ENCODE measurements at regions not wholly inside any gene's neighbourhood (a gene's known extent, or its start where the extent isn't known, plus 50 kb on each side); places are given as distances from the start of the nearest gene placed in this dataset.

DNA sequence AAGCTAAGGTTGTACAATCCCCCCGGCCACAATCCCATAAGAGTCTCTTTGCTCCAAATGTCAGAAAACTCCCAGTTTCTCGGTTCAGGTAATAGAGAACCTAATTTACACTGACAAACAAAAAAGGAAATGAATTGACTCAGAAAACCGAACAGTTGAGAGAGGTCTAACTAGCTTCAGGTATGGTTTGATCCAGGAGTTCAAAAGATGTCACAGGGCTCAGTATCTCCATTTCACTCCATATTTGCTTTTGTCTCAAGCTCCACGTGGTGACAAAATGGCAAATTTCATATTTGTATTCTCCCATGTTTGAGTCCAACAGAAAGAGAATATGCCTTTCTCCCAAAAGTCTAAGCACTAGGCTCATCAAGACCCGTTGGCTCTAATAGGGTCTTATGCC lies 117.4 kb downstream of the AXIN2 start:
- DNase-seq (ENCODE audit: low read depth), result no peak

DNA sequence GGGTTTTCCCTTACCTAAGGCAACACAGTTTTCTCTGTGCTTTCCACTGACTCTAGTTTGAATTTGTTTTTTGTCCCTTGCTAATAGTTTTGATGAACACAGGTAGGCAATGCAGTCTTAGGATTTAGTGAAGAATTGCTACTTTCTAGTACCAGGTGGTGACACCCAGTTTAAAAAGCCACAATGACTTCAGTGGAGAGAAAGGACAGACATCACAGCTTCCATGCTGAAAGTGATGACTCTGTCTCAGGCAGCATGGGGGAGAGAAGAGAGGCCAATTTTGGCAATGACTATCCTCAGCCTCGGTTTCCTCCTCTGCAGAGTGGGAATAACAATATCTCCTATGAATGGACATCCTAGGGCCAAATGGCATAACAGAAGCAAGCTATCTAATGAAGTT lies 118.8 kb downstream of the AXIN2 start:
- DNase-seq (ENCODE audit: low read depth), result no peak

DNA sequence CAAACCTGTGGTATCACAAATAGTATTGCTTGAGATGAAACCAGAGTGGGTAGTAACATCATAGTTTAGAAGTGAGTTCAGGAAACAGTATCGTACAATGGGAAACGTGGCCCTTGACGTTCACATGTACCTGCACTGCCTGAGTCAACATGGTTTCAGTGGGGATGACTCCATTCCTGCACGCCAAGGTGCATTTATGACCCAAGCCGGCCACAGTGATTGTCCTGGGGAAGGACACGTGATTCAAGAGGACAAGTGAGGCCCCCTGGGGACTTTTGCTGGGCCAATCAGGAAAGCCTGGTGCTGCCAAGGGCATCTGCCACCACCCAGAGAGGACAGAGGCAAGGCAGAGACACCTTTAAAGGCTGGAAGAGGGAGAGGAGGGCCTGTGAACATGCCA lies 119.2 kb downstream of the AXIN2 start:
- DNase-seq (ENCODE audit: low read depth), result no peak

DNA sequence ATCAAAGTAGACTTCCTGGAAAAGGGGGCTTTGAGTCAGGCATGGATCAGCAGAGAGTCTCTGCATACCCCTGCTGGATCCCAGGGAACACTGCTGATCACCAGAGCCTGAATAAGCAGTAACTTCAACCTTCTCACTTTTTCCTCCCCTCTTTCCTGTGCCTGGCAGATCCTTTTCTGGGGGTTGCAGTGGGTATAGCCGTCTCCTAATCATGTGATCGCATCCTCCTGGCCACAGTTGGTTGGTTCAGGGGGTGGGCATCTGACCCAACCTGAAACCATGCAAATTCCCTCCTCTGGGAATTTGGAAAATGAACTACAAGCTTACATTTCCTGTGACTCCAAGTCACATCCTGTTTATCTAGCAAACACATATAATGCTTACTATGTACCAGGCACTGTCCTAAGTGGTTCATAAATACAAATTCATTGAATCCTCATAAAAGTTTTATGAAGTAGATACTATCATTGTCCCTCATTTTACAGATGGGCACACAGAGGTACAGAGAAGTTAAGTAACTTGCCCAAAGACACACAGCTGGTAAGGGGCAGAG lies 120.3 kb downstream of the AXIN2 start:
- DNase-seq (ENCODE audit: low read depth), result no peak

DNA sequence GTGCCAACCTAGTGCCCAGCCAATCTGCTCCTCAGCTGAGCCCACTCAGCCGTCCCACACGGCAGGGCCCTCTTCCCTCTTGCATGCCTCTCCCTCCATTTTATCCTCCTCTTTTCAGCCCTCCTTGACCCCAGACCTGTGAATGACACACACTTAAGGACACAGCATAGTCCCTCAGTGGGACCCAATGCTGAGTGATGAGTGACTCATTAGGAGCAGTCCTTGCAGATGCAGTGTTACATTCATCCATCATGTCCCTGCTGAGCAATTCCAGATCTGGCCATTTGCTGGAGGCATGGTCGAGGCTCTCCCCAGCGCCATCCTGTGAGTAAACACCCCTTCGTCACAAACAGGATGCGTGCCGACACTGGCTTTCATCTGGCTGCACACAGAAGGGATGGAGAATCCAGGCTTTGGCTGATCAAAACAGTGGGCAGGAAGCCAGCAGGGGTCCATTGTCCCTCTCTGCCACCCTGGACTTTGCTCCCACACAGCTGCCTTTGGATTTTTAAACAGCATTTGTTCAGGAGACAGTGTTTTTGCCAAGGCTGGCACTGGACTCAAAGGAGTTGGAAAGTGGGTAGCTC lies 122.6 kb downstream of the AXIN2 start:
- peak; percentile 66 for DNase-seq (ENCODE audit: low read depth)

DNA sequence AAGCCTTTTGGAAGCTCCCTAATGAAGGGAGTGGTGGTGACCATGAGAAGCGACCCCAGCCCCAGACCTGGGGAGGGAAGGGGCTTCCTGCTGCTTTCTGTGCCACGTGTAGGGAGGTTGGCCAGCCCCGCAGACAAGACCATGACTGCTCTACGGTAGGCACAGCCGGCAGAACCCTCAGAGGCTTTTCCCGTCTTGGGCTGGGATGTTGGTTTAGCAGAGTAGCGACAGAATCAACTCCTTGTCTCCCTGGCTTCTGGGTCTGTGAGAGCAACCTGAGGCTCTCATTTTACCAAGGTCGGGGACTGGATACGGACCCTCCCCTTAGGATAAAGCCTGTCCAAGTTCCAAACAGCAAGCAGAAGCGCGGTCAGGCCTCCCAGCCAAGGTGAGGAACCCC lies 123.3 kb downstream of the AXIN2 start:
- no peak for DNase-seq (ENCODE audit: low read depth)

DNA sequence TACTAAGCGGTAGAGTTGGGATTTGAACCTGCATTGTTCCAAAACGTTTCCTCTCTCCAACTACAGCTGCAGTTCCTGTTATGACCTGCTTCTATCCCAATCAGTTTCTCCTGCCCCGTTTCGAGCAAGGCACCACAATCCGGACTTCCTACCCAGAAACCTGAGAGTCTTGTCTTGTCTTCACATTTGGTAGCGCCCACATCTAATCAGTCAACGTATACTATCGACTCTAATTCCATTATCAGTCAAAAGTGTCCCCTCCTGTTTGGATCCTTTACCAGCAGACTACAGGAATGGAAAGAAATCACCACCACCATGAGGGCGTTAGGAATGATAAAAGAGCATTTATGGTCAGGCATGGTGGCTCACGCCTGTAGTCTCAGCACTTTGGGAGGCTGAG lies 124.6 kb downstream of the AXIN2 start:
- DNase-seq (ENCODE audit: low read depth), result no peak

DNA sequence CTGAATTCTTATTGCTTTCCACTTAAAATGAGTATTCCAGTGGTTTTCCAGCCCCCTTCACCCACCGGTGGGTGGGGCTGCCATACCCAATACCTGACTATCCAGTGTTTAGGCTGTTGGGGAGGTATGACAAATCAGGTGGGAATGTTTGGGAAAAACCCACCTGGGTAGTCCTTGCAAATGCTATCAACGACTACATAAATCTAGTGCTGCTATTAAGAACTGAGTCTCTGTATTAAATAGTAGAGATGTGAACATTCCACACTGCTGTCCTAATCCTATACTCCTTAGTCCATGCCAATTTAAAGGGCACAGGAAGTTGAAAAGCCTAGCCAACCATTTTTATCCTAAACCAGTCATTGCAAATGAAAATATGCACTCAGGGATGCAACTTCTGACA lies 126.6 kb downstream of the AXIN2 start:
- DNase-seq (ENCODE audit: low read depth), result peak; percentile 58

DNA sequence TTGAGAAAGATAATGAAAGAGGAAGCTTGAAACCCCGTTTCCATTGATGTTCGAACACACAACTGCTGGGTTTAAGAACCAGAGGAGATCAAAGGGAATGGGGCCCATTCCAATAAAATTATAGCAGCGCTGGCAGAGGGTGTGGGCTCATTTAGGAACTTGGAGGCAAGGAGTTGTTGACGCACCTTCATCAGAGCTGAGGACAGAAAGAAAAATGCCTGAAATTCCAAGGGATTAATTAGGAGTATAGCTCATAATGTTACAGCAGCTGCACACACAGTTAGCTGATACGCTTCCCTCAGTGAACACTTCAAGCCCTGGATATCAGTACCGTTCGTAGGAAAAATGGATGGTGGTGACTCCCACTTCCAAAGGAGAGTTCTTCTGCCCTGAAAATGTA lies 127.2 kb downstream of the AXIN2 start:
- DNase-seq (ENCODE audit: low read depth), result peak; percentile 96

DNA sequence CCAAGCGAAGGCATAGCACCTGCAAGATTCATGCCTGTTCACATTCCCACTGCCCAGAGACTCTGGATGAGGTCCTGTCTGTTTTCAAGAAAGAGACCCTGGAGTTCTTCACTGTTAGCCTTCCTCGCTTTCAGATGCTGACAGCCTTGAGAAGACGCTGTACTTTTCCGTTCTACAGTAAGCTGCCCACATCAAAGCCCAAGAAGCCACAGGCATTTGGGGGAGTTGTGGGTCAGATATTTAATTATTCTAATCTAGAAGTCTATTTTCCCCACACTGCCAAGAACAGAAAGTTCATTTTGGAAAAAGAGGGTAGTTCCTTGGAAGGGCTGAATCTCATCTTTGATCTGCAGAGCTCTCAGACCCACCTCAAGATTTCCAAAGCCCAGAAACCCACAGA lies 127.9 kb downstream of the AXIN2 start:
- DNase-seq (ENCODE audit: low read depth), result peak; percentile 100

DNA sequence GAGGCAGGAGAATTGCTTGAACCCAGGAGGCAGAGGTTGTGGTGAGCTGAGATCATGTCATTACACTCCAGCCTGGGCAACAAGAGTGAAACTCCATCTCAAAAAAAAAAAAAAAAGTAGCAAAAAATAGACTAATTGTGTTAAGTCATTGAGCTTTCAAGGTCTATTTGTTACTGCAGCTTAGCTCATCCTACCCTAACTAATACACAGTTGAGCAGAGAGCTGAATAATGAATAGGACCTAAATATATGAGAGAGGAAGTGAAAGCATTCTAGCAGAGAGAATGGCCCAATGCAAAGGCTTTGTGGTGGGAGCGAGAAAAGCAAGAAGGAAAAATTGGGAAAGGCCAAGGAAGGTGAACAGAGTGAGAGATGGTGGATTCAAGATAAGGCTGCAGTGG lies 128.3 kb downstream of the AXIN2 start:
- DNase-seq (ENCODE audit: low read depth), result no peak

DNA sequence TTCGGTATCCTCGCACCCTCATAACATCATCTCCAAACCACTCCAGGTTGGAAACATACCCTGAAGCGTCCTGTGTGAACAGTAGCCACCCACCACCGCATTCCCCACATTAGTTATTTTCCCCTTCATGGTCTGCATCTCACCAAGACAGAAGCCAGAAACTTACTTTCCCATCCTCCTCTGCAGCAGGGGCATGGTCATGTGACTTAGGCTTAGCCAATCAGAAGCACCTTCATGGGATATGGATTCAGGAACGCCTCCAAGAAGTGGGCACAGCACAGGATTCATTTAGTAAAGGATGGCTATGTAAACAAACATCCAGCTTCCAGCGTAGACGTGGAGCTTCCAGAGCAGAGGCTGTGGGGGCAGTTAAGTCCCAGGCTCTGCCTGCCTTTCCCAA lies 130.3 kb downstream of the AXIN2 start:
- DNase-seq (ENCODE audit: low read depth), result no peak

DNA sequence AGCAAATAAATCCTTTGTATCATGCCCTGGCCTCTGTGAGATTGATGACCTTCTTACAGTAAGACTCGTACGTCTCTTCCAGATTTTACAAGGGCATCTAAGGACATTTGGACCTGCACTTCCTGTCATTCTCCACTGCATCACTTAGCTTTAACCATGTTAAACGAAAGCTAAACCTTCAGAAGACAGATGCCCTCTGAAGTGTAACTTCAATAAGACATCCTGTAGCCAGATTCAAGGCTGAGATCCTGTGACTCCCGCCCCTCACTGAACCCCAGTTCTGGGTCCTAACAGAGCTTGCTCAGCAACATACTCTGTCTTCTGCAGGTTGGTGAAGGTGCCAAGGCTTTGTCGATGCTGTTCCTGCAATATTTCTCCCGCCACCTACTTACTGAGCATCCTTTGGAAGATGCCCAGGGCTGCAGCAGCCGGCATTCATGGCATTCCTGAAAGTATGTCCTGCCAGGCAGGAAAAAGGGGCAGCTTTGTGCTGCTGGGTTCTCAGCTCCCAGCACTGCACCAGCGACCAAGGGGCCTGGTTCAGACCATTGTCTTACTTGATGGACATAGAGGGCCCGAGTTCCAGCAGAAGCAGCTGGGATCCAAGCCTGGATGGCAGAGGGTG lies 131.1 kb downstream of the AXIN2 start:
- no peak for DNase-seq (ENCODE audit: low read depth)

DNA sequence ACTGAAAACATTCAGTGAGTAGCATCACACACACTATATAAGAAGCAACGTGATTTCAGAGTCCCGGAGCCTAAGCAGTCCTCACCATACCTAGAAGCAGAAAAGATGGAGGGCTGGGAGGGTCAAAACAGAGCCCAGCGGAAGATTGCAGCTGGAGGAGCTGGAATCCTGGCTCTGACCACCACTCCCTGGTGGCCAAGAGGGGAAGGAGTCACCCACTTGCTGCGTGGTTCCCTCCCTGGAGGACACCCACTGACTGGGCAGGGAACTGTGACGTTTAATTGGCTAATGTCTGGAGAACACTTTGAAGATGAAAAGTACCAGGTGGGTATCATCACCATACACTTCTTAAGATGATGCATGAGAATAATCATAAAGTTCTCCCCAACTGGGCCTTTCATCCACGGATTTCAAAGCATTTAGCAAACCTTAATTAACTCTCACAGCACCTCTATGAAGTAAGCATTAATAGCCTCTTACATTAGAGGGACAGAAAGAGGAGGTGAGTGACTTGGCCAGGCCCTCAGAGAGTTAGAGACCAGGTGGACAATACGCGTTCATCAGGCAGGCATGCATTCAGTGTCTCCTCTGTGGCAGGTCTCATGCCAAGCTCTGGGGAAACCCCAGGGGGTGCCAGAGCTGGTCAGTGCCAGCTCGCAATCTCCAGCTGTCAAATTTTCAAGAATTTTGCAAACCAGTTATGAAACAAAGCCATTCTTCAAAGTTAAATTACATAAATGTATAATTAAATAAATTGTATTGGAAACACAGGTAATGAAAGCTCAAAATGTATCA lies 137.9 kb downstream of the AXIN2 start:
- no peak for DNase-seq (ENCODE audit: low read depth)

DNA sequence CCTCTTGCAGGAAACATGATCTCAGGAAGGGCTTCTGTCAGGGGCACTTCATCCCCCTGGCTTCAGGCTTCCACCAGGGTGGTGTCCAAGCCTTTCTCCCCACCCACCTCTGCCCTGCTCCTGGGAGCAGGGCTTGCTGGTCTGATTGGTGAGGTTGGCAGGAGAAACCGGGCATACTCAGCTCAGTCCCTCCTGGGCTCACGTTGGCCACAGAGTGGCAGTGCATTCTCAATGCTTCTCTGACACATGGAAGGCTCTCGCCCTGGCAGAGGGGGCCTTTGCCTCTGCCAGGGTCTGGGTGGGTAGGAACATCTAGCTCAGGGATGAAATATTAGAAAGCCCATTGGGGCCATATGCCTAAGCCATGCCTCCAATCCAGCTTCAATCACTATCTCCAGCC lies 142.8 kb downstream of the AXIN2 start:
- no peak for DNase-seq (ENCODE audit: low read depth)

DNA sequence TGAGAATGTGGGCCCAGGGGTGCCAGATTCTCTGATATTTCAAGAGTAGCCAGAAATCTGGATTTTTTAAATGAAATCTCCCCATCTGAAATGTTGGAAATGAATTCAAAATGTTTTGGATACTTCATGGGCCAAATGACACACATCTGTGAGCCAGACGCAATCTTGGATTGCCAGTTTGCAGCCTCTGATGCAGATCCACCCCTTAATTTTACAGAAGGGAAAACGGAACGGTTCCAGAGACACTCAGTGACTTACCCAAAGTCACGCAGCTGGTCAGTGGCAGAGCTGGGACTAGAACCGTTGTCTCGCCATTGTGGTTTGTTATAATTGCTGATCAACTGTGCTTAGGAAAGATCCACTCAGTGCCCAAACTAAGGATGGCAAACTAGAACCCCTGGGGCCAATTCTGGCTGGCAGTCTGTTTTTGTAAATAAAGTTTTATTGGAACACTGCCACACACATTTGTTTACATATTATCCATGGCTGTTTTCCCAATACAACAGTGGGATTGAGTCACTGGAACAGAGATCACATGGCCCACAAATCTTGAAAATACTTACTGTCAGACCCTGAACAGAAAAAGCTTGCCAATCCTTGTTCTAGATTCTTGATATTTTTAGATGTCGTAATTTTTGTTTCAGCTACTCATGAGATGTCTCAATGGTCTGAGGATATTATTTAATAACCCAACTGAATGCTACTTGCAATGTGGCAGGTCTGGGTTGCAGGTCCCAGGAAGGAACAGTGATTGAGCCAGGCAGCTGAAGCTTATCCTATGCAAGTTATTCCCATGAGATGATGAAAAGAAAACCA lies 143.8 kb downstream of the AXIN2 start:
- peak; percentile 77 for DNase-seq (ENCODE audit: low read depth)

DNA sequence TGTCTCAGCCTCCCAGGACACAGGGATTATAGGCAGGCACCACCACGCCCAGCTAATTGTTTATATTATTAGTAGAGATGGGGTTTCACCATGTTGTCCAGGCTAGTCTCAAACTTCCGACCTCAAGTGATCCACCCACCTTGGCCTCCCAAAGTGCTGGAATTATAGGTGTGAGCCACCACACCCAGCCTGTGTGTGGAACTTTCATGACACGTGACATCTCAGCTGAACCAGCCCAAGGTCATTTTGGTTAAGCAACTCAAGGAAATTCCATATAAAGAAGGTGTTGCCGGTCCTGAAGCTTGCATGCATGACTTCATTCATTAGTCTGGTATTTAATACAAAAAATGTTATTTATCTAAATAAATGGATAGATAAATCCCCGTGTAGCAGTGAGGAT lies 145.5 kb downstream of the AXIN2 start:
- DNase-seq (ENCODE audit: low read depth), result no peak

DNA sequence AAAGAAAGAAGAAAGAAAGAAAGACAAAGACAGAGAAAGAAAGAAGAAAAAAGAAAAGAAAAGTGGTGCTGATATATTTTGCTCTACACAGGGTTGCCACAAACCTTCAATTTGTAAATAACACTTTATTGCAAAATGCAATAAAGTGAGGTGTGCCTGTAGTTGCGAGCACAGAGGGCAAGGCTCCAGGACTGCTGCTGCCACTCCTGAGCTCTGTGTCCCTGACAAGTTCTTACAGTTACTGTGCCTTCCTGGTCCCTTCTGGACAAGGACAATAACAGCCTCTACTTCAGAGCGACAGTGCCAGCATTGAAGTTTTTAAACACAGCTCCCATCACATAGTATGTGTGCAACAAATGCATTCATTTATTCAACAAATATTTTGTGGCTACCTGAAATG lies 148.1 kb downstream of the AXIN2 start:
- no peak for DNase-seq (ENCODE audit: low read depth)

DNA sequence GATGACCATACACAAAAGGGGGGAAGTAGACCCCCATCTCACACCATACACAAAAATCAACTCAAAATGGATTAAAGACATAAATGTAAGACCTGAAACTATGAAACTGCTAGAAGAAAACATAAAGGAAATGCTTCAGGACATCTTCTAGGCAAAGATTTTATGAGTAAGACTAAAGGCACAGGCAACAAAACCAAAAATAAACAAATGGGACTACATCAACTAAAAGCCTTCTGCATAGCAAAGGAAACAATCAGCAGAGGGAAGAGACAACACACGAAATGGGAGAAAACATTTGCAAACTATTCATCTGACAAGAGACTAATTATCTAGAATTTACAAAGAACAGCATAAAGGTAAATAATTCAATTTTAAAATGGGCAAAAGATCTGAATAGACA lies 152.1 kb downstream of the AXIN2 start:
- no peak for DNase-seq (ENCODE audit: low read depth)

DNA sequence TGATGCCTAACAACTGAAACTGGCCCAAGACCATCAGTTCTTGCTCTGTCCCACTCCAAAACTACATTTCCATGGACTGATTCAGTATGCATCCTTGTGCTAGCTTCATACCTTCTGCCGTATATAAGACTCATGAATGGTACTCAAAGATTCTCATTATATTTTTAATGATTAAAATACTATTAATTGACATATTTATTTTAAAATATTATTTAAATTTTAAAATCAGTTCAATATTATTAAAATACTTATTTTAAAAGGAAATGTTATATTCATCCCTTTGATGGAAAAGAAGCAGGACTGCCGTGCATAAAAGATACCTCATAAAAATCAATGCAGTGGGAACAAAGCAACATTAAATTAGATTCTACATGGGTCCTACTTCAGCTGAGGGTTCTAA lies 153.4 kb downstream of the AXIN2 start:
- DNase-seq (ENCODE audit: low read depth), result no peak

DNA sequence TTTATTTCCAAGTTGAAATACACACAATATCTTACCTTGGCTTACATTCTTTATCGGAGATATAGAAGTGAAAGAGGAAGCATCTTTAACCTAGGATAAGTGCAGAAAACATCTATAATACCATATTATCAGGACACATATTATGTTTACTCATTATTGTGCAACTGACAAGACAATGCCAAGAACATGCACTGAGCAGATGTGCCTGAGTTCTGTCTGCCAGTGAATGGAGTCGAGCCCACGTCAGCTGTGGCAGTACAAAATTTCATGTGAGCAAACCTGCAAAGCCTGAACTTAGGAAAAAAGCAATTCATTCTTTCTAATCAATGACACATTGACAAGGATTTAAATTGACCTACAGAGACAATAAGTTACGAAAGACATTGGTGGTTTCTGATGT lies 154.4 kb downstream of the AXIN2 start:
- peak; percentile 71 for DNase-seq (ENCODE audit: low read depth)

DNA sequence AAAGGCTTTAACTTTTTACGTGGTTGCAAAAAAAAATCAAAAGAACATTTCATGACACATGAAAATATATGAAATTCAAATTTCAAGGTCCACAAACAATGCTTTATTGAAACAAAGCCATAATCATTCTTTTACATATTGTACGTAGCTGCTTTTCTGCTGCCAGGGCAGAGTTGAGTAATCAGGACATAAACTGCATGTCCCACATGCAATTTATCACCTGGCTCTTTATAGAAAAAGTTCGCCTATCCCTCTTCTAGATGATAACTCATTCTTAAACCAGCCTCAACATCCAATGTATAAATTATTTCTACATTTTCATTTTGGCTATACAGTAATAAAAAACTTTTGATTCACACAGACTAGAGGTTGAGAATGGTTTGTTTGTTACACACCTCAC lies 154.9 kb downstream of the AXIN2 start:
- DNase-seq (ENCODE audit: low read depth), result no peak

Data from amniotic epithelial cell (primary cell).